ENCODE measurements at regions not wholly inside any gene's neighbourhood (a gene's known extent, or its start where the extent isn't known, plus 50 kb on each side); places are given as distances from the start of the nearest gene placed in this dataset.

DNA sequence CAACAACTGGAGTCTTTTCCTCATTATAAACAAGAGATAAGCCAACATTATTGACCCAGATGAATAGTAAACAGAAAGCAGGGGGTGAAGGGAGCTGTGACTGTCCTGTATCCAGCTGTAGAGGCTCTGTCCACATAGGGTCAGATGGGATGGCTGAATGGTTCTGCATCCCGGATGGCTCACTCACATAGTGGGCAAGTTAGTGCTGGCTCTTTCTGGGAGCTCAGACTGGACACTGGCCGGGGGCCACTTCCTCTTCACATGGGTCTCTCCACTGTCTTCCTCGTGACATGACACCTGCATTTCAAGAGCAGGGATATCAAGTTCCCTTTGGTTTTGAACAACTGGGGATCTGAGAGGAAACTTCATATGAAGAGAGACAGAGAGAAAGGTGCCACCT is 969.6 kb upstream of the TMEM132C start:
- no peak for TF ChIP-seq POLR2A (IDR thresholded peaks at IDR 0.05)
- TF ChIP-seq, protein P1, sequence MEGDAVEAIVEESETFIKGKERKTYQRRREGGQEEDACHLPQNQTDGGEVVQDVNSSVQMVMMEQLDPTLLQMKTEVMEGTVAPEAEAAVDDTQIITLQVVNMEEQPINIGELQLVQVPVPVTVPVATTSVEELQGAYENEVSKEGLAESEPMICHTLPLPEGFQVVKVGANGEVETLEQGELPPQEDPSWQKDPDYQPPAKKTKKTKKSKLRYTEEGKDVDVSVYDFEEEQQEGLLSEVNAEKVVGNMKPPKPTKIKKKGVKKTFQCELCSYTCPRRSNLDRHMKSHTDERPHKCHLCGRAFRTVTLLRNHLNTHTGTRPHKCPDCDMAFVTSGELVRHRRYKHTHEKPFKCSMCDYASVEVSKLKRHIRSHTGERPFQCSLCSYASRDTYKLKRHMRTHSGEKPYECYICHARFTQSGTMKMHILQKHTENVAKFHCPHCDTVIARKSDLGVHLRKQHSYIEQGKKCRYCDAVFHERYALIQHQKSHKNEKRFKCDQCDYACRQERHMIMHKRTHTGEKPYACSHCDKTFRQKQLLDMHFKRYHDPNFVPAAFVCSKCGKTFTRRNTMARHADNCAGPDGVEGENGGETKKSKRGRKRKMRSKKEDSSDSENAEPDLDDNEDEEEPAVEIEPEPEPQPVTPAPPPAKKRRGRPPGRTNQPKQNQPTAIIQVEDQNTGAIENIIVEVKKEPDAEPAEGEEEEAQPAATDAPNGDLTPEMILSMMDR (IDR thresholded peaks at IDR 0.05) = no peak
